ENCODE measurements at regions not wholly inside any gene's neighbourhood (a gene's known extent, or its start where the extent isn't known, plus 50 kb on each side); places are given as distances from the start of the nearest gene placed in this dataset.

DNA sequence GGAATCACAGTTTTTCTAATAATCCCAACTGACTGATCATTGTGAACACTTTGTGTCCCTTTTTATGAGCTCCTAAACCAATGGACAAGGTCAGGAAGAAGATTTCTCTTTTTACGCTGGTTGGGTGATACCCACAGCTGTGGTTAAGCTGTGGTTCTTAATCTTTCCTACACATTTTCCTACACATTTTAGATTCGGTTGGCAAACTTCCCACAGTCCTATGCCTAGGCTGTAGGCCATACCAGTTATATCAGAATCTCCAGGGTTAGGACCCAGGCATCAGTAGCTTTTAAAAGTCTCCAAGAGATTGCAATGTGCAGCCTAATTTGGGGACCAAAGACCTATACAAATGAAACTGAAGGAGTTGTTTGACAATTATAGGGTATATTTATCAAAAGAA, 203.0 kb downstream of the SP3 start:
- ATAC-seq (replicated peaks) (no peak), DNase-seq (no peak)
- Mint-ChIP-seq H3K36me3 (ENCODE audit: insufficient read depth) (no peaks in the 10 kb centered on the region), H3K4me1 (ENCODE audit: low read depth in 2 of 2) (no peaks in the 10 kb centered on the region), H3K4me3 (no peak overlapping the region), H3K27me3 (peaks cover 16 to 26% of the 10 kb centered on the region in 2 donors), H3K27ac (no peak overlapping the region), H3K9me3 (no peaks in the 10 kb centered on the region)

DNA sequence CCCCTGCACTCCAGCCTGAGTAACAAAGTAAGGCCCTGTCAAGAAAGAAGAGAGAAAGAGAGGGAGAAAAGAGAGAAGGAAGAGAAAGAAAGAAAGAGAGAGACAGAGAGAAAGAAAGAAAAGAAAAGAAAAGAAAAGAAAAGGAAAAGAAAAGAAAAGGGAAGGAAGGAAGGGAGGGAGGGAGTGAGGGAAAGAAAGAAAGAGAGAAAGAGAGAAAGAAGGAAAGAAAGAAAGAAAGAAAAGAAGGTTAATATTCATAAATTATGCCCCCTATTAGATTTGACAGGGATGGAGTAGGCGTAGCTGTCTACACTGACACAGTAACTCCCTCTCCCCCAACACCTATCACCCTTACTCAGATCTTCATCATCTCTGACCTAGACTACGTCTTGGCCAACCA, 202.3 kb downstream of the SP3 start:
- H3K9me3 Mint-ChIP-seq = no peaks in the 10 kb centered on the region
- ATAC-seq (replicated peaks) (no peak), DNase-seq (no peak)
- H3K4me1 Mint-ChIP-seq (ENCODE audit: low read depth in 2 of 2) = no peaks in the 10 kb centered on the region
- H3K4me3 Mint-ChIP-seq = no peak overlapping the region
- H3K36me3 Mint-ChIP-seq (ENCODE audit: insufficient read depth) = no peaks in the 10 kb centered on the region
- no peak overlapping the region for H3K27ac Mint-ChIP-seq
- H3K27me3 Mint-ChIP-seq = peaks cover 10 to 20% of the 10 kb centered on the region in 2 donors

DNA sequence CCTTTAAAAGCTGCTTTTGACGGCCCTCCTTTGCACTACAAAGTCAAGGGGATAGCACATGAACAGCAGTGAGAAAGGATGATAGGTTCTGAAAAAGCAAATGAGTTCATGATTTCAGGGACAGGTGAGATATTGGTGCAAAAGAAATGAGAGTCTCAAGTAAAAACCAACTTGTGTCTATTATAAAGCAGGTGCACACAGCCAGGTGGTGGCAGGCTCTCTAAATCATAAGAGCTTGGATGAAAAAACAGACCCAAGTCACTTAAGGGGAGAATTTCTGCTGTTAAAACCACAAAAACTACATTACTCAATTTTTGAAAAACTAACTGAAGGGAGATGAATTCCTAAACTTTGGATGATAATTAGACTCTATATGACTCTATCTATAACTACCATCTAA, 201.5 kb downstream of the SP3 start:
- Mint-ChIP-seq H3K27ac (no peak overlapping the region), H3K4me3 (no peak overlapping the region), H3K36me3 (ENCODE audit: insufficient read depth) (no peaks in the 10 kb centered on the region), H3K4me1 (ENCODE audit: low read depth in 2 of 2) (no peaks in the 10 kb centered on the region), H3K9me3 (no peaks in the 10 kb centered on the region), H3K27me3 (peaks cover 8 to 17% of the 10 kb centered on the region in 2 donors)
- DNase-seq = no peak
- no peak for ATAC-seq (replicated peaks)

DNA sequence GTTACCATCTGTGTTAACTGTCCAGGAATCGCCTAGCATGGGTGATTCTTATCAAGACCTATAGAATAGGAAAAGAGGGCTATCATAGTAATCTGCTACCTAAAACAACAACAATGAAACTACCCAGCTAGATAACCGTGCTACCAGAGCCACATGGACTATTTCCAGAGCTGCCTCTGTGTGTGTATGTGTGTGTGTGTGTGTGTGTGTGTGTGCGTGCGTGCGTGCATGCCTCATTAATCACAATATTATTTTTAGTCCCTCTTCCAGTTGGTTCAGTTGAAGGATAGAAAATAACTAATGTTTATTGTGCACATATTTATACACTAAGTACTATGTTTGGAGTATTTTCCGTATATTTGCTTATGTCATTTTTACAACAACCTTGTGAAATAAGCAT, 201.1 kb downstream of the SP3 start:
- DNase-seq (no peak), ATAC-seq (replicated peaks) (no peak)
- Mint-ChIP-seq H3K27me3 (peaks cover 12 to 19% of the 10 kb centered on the region in 2 donors), H3K27ac (no peak overlapping the region), H3K36me3 (ENCODE audit: insufficient read depth) (no peaks in the 10 kb centered on the region), H3K4me3 (no peak overlapping the region), H3K9me3 (no peaks in the 10 kb centered on the region), H3K4me1 (ENCODE audit: low read depth in 2 of 2) (no peaks in the 10 kb centered on the region)

DNA sequence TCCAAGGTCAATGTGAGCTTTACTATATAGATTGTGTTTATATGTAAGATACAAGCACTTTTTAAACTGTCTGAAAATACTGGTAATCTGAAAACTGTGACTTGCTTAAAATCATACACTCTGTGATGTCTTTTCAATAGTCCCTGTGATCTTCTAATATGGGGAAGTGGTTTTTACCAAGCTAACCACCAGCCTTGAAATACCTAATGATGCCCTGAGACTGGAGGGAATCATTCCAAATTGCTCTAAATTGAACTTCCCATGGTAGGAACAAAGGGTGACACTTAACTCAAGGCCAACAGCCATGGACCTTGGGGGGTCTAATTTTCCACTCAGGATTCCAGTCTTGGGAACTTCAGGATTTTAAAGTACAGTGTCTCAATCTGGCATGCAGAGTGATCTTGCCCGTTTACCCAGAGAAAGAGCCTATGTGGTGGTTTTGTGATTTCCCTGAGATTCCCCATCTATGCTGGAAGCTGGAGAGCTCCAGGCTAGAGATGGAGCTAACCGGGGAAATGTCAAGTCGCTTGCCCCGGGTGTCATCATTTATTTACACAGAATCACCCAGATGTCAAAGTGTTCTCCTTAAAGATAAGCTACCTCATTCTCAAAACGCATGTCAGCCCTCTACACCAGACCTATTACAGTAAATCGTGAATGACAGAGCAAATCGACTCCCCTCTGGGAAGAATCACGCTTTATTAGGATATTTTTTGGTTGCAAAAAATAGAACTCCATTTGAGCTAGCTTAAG, 198.5 kb downstream of the SP3 start:
- Mint-ChIP-seq H3K4me3 (no peak overlapping the region), H3K27ac (no peak overlapping the region), H3K27me3 (peaks cover 33 to 36% of the 10 kb centered on the region in 2 donors), H3K36me3 (ENCODE audit: insufficient read depth) (no peaks in the 10 kb centered on the region), H3K9me3 (no peaks in the 10 kb centered on the region), H3K4me1 (ENCODE audit: low read depth in 2 of 2) (no peaks in the 10 kb centered on the region)
- ATAC-seq (replicated peaks) (no peak), DNase-seq (no peak)

DNA sequence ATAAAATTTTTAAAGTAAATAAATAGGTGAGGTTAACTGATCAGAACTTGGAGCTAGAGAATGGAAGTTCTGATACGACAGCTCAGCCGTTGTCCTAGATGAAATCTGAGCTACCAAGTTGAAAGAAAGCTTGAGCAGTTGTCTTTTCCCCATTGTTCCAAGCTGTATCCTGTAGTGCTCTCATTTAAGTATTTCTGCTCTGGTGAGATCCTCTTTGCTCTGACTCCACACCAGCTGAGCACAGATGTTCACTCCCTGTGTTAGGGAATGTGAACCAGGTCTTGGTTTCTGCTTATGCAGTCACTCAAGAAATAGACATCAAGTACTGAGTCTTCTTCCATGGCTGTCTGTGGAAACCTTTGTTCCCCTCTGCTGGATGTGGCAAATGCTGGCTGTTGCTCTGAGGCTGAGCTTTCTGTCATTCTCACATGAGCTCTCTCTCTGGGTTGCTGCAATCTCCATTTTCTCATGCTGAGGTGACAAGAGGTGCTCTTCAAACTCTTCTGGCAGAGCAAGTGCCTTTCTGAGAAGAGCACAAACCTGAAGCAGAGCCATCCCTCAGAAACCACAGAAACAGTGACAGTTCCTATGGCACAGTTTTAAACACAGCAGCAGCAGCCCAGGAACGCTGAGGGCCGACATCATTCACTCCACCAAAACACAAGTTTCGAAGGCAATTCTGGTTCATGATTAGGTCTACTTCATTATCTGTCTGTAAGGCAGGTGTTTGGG, 194.1 kb downstream of the SP3 start:
- Mint-ChIP-seq H3K27ac (no peak overlapping the region), H3K36me3 (ENCODE audit: insufficient read depth) (no peaks in the 10 kb centered on the region), H3K27me3 (peaks cover 32 to 41% of the 10 kb centered on the region in 2 donors), H3K4me3 (no peak overlapping the region), H3K4me1 (ENCODE audit: low read depth in 2 of 2) (no peaks in the 10 kb centered on the region), H3K9me3 (no peaks in the 10 kb centered on the region)
- ATAC-seq (replicated peaks) = no peak
- DNase-seq = no peak

DNA sequence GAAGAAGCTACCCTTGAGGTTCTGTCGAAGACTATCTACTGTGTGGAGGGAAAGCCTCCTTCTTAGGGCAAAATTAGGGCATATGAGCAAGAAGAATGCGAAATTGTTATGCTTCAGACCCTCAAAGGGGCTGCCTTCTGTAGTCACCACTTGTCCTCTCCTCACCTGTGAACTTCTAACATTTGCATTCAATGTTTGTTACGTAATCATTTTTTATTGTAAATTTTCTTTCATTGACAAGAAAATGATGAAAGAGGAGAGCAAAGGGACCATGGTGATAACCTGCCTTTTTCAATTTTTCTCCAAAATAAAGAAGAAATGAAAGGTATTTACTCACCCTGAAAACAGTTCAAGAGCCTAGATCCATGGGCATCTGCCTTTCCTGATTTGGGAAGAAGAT, 193.0 kb downstream of the SP3 start:
- Mint-ChIP-seq H3K27me3 (peaks cover 25 to 41% of the 10 kb centered on the region in 2 donors), H3K4me3 (no peak overlapping the region), H3K9me3 (no peaks in the 10 kb centered on the region), H3K27ac (no peak overlapping the region), H3K36me3 (ENCODE audit: insufficient read depth) (no peaks in the 10 kb centered on the region), H3K4me1 (ENCODE audit: low read depth in 2 of 2) (no peaks in the 10 kb centered on the region)
- ATAC-seq (replicated peaks) (no peak), DNase-seq (no peak)

DNA sequence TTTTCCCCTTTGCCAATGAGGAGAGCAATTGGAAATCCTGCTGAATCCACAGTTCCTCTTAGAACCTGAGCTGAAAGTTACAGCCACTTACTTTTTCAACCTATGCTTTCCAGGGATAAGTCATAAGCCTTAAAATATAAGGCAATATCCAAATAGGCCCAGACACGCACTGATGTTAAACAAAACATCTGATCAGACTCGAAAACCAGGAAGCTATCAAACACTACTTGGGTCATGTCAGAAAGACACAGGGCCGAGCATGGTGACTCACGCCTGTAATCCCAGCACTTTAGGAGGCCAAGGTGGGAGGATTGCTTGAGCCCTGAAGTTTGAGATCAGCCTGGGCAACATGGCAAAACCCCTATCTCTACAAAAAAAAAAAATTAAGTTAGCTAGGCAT, 192.1 kb downstream of the SP3 start:
- H3K4me3 Mint-ChIP-seq = no peak overlapping the region
- no peaks in the 10 kb centered on the region for H3K9me3 Mint-ChIP-seq
- ATAC-seq (replicated peaks) (no peak), DNase-seq (no peak)
- peaks cover 25 to 41% of the 10 kb centered on the region in 2 donors for H3K27me3 Mint-ChIP-seq
- no peaks in the 10 kb centered on the region for H3K4me1 Mint-ChIP-seq (ENCODE audit: low read depth in 2 of 2)
- no peaks in the 10 kb centered on the region for H3K36me3 Mint-ChIP-seq (ENCODE audit: insufficient read depth)
- H3K27ac Mint-ChIP-seq = no peak overlapping the region

DNA sequence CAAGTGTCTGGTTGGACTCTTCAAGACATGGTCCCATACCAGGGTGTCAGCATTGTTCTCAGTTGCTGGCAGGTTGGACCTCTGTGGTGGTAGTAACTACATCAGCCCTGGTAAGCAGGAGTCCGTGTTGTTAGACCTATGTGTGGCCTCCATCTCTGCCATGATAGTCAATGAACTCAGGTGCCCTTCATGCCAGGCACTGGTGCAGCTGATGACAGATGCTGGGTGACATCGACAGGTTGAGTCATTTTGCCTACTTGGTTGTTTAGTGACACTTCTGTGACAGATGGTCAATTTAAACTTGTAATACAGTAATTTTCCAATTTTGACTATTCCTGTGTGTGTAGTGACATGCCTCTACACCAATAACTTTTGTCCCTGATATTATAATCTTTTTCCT, 189.7 kb downstream of the SP3 start:
- Mint-ChIP-seq H3K27me3 (peaks cover 18 to 32% of the 10 kb centered on the region in 2 donors), H3K4me3 (no peak overlapping the region), H3K4me1 (ENCODE audit: low read depth in 2 of 2) (no peaks in the 10 kb centered on the region), H3K9me3 (no peaks in the 10 kb centered on the region), H3K27ac (no peak overlapping the region), H3K36me3 (ENCODE audit: insufficient read depth) (no peaks in the 10 kb centered on the region)
- DNase-seq (no peak), ATAC-seq (replicated peaks) (no peak)

DNA sequence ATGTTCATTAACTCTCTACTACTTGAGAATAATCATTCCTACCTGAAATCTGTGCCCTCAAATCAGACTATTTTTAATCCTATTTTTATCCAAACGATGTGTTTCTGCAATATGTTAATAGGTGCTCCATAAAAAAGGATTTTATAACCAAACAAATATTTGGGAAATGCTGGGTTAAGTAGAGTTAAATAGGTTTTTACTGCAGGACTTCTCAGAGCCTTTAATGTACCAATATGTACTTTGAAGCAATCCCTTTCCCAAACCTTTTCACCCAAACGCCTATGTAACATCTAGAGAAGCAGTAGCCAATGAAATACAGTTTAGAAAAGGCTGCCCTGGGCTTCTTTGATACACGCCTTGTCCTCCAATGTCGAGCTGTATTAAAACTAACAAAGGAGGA, 182.5 kb downstream of the SP3 start:
- Mint-ChIP-seq H3K27me3 (peaks cover 61 to 69% of the 10 kb centered on the region in 2 donors), H3K4me3 (no peak overlapping the region)
- no peak for DNase-seq

DNA sequence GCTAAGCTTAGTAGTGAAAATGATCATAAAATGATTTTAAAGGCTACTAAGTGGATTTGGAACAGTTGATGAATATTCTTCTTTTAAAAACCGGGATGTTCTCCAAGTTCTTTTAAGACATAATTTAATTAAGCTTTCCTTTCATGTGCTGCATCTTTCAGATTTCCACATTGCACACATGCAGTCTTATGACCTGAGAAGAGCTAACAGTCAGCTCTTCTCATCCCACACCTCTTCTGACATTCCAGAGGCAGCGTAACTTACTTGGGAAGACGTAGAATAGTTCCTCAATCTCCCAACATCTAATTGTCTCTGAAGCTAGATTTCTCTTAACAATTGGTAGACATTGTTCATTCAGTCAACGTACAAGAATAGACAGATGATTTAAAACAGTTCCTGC, 181.8 kb downstream of the SP3 start:
- no peaks in the 10 kb centered on the region for H3K36me3 Mint-ChIP-seq (ENCODE audit: insufficient read depth)
- DNase-seq (no peak), ATAC-seq (replicated peaks) (no peak)
- H3K4me3 Mint-ChIP-seq = no peak overlapping the region
- H3K27ac Mint-ChIP-seq = no peak overlapping the region
- H3K9me3 Mint-ChIP-seq = no peaks in the 10 kb centered on the region
- H3K27me3 Mint-ChIP-seq = peaks cover 61 to 74% of the 10 kb centered on the region in 2 donors
- H3K4me1 Mint-ChIP-seq (ENCODE audit: low read depth in 2 of 2) = no peaks in the 10 kb centered on the region

More for the DNA sequence above, 182.5 kb downstream of the SP3 start:
- Mint-ChIP-seq H3K27ac (no peak overlapping the region), H3K4me1 (ENCODE audit: low read depth in 2 of 2) (no peaks in the 10 kb centered on the region), H3K9me3 (no peaks in the 10 kb centered on the region), H3K36me3 (ENCODE audit: insufficient read depth) (no peaks in the 10 kb centered on the region)
- no peak for ATAC-seq (replicated peaks)

DNA sequence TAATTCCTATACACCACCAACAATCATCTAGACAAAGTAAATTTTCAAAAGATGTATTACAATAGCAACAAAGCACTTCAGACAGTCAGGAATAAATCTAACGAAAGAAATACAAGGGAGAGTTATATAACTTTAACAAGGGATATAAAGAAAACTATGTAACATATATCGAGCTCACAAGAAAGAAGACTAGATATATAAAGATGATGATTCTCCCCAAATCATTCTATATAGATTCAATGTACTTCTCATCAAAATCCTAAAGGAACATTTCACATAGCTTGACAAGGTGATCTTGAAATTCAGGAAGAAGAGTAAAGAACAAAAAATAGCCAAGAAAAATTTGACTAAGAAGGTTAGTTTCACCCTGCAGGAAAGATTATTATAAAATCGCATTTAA, 179.4 kb downstream of the SP3 start:
- Mint-ChIP-seq H3K27ac (no peak overlapping the region), H3K9me3 (no peaks in the 10 kb centered on the region), H3K36me3 (ENCODE audit: insufficient read depth) (no peaks in the 10 kb centered on the region), H3K27me3 (peaks cover 50 to 76% of the 10 kb centered on the region in 2 donors), H3K4me1 (ENCODE audit: low read depth in 2 of 2) (no peaks in the 10 kb centered on the region), H3K4me3 (no peak overlapping the region)
- DNase-seq = no peak
- ATAC-seq (replicated peaks) = no peak

DNA sequence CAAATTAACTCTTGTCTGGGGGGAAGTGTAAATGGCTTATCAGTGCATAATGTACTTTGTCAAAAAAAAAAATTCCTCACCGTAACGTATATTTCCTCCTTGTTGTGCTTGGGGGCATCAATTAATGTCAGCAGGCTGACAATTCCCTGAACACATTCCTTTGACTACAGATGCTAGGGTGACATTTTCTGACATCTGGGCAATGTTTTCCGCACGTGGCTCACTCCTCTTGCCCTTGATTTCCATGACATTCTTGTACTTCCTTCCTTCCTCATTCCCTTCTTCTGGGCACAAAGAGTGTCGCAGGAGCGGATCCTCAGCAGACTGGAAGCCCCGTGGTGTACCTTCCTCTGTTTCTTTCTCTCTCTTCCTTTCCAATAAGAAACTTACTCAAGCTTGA, 173.7 kb downstream of the SP3 start:
- ATAC-seq (replicated peaks) (no peak), DNase-seq (no peak)
- Mint-ChIP-seq H3K4me1 (ENCODE audit: low read depth in 2 of 2) (no peaks in the 10 kb centered on the region), H3K36me3 (ENCODE audit: insufficient read depth) (no peaks in the 10 kb centered on the region), H3K27ac (no peak overlapping the region), H3K4me3 (no peak overlapping the region), H3K27me3 (peaks cover 44 to 62% of the 10 kb centered on the region in 2 donors), H3K9me3 (no peaks in the 10 kb centered on the region)

DNA sequence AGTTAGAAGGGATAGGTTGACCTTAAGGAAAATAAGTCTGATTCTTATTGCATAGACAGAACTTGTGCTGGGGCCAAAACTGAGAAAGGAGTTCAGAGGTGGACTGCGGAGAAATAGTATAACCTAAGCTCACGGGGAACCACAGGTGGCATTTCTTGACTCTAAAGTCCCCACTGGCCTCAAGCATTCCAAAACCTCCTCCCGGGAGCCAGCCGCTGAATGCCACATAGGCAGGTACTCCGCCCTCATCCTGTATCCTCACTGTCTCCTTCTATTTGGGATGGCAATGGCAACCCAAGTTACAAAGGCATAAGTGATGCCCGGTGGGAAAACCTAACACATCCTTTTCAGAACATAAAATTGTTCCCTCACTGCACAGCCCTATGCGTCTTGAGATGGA, 173.0 kb downstream of the SP3 start:
- Mint-ChIP-seq H3K36me3 (ENCODE audit: insufficient read depth) (no peaks in the 10 kb centered on the region), H3K27ac (no peak overlapping the region), H3K27me3 (peaks cover 42 to 58% of the 10 kb centered on the region in 2 donors), H3K9me3 (no peaks in the 10 kb centered on the region), H3K4me1 (ENCODE audit: low read depth in 2 of 2) (no peaks in the 10 kb centered on the region), H3K4me3 (no peak overlapping the region)
- no peak for ATAC-seq (replicated peaks)
- DNase-seq = no peak

Measured in effector memory CD8-positive, alpha-beta T cell (primary cell).